IMR-90 (cell line): ENCODE measurements at regions not wholly inside any gene's neighbourhood (a gene's known extent, or its start where the extent isn't known, plus 50 kb on each side); places are given as distances from the start of the nearest gene placed in this dataset.

ENCODE experiments used
- ATAC-seq: fragments of 200-7000 bp; cut with Tn5 transposase; 2 replicates; pipeline ENCODE4 v1.9.1; 2020; ENCODE audit warnings: low read depth, mild to moderate bottlenecking, moderate library complexity
- BruUV-seq: library from RNA; stranded (reverse); fragments of 400-500 nt; replicated peaks from 2 replicates; lab custom pipeline; 2021; lab: Mats Ljungman, UMichigan
- CTCF ChIA-PET: fragments of 300-600 bp; formaldehyde crosslinking; extraction: SDS; loops from one replicate; lab custom pipeline; 2021; ENCODE audit warnings: antibody characterized with exemption; lab: Yijun Ruan, JAX
- POLR2A ChIA-PET: fragments of 300-600 bp; sonication (Branson Sonifier 250); formaldehyde crosslinking; loops from one replicate; lab custom pipeline; 2022; ENCODE audit warnings: antibody characterized with exemption; ENCODE audit not compliant: unreplicated experiment; lab: Charles Lee
- DNase-seq: peaks from one replicate; pipeline ENCODE4 v3.0.0; 2013
- H2AFZ ChIP-seq: replicated peaks from 2 replicates; pipeline ENCODE3; 2013; ENCODE audit warnings: low read length, mild to moderate bottlenecking; ENCODE audit not compliant: poor library complexity
- H2AK5ac ChIP-seq: 2 replicates; pipeline ENCODE4 v1.6.1; 2013; ENCODE audit warnings: low read depth, low read length, inconsistent platforms
- H2AK9ac ChIP-seq: replicated peaks from 2 replicates; pipeline ENCODE3; 2013; ENCODE audit warnings: mild to moderate bottlenecking, low read depth, low read length, moderate library complexity; ENCODE audit not compliant: poor library complexity
- H2BK120ac ChIP-seq: 2 replicates; pipeline ENCODE4 v1.6.1; 2013; ENCODE audit warnings: low read depth, low read length, inconsistent platforms
- H2BK15ac ChIP-seq: 3 replicates; pipeline ENCODE4 v1.6.1; 2013; ENCODE audit warnings: low read depth, low read length, inconsistent platforms
- H2BK20ac ChIP-seq: 2 replicates; pipeline ENCODE4 v1.6.1; 2013; ENCODE audit warnings: low read depth, mild to moderate bottlenecking, inconsistent platforms, low read length, moderate library complexity
- H2BK5ac ChIP-seq: 2 replicates; pipeline ENCODE4 v1.6.1; 2013; ENCODE audit warnings: mild to moderate bottlenecking, low read depth, low read length, inconsistent platforms; ENCODE audit not compliant: poor library complexity, severe bottlenecking
- H3K14ac ChIP-seq: replicated peaks from 2 replicates; pipeline ENCODE4 v1.6.1; 2013; ENCODE audit warnings: low read depth, low read length, inconsistent platforms
- H3K18ac ChIP-seq: 2 replicates; pipeline ENCODE4 v1.6.1; 2013; ENCODE audit warnings: low read depth, low read length, control low read depth
- H3K23ac ChIP-seq: 2 replicates; pipeline ENCODE4 v1.6.1; 2013; ENCODE audit warnings: low read depth, low read length, inconsistent platforms
- H3K27ac ChIP-seq: 2 replicates; pipeline ENCODE4 v1.5.1; 2013; ENCODE audit warnings: mild to moderate bottlenecking, control low read depth, low read length; ENCODE audit not compliant: insufficient read depth
- H3K27me3 ChIP-seq: 2 replicates; pipeline ENCODE4 v1.6.1; 2013; ENCODE audit warnings: low read length; ENCODE audit not compliant: control insufficient read depth, insufficient read depth
- H3K36me3 ChIP-seq: 2 replicates; pipeline ENCODE4 v1.6.1; 2013; ENCODE audit warnings: low read length, mixed read lengths; ENCODE audit not compliant: control insufficient read depth, insufficient read depth
- H3K4ac ChIP-seq: 2 replicates; pipeline ENCODE4 v1.6.1; 2013; ENCODE audit warnings: low read depth, low read length, inconsistent platforms
- H3K4me1 ChIP-seq: 2 replicates; pipeline ENCODE4 v1.6.1; 2013; ENCODE audit warnings: low read length, mixed read lengths; ENCODE audit not compliant: control insufficient read depth, insufficient read depth
- H3K4me2 ChIP-seq: 2 replicates; pipeline ENCODE4 v1.6.1; 2013; ENCODE audit warnings: low read depth, mild to moderate bottlenecking, control low read depth, low read length, moderate library complexity
- H3K4me3 ChIP-seq: 2 replicates; pipeline ENCODE4 v1.5.1; 2013; ENCODE audit warnings: low read depth, mild to moderate bottlenecking, control low read depth, low read length, moderate library complexity; ENCODE audit not compliant: insufficient read depth
- H3K56ac ChIP-seq: 2 replicates; pipeline ENCODE4 v1.6.1; 2013; ENCODE audit warnings: low read length, inconsistent platforms; ENCODE audit not compliant: insufficient read depth; ENCODE audit errors: extremely low read depth
- H3K79me1 ChIP-seq, 2 experiments: 2 replicates each; pipeline ENCODE4 v1.6.1; 2013; ENCODE audit warnings: low read length in 2 of 2, inconsistent platforms in 1 of 2, low read depth in 1 of 2
- H3K9ac ChIP-seq: 2 replicates; pipeline ENCODE4 v1.6.1; 2013; ENCODE audit warnings: low read depth, low read length, control low read depth
- H3K9me1 ChIP-seq: 2 replicates; pipeline ENCODE4 v1.6.1; 2013; ENCODE audit warnings: low read length, inconsistent platforms; ENCODE audit not compliant: insufficient read depth
- H3K9me3 ChIP-seq: 2 replicates; pipeline ENCODE4 v1.6.1; 2013; ENCODE audit warnings: low read length; ENCODE audit not compliant: control insufficient read depth, insufficient read depth
- H4K20me1 ChIP-seq: 2 replicates; pipeline ENCODE4 v1.6.1; 2013; ENCODE audit warnings: low read length, inconsistent platforms; ENCODE audit not compliant: insufficient read depth
- H4K5ac ChIP-seq: 2 replicates; pipeline ENCODE4 v1.6.1; 2013; ENCODE audit warnings: mild to moderate bottlenecking, low read depth, low read length, control low read depth
- H4K8ac ChIP-seq, 2 experiments: 2 replicates each; pipeline ENCODE4 v1.6.1; 2013; ENCODE audit warnings: low read depth in 2 of 2, low read length in 2 of 2, control low read depth in 1 of 2, inconsistent platforms in 1 of 2
- H4K91ac ChIP-seq: 2 replicates; pipeline ENCODE4 v1.6.1; 2013; ENCODE audit warnings: low read depth, low read length, inconsistent platforms; ENCODE audit not compliant: insufficient read depth
- BHLHE40 ChIP-seq: fragments of 150-350 bp; IDR thresholded peaks from 2 replicates; pipeline ENCODE4 v1.6.1; 2016; ENCODE audit warnings: mild to moderate bottlenecking, low read depth, low read length
- CEBPB ChIP-seq: IDR thresholded peaks from 2 replicates; pipeline ENCODE4 v1.6.1; 2012; ENCODE audit warnings: low read depth, low read length, improper control_type of control experiment
- CHD1 ChIP-seq: IDR thresholded peaks from 2 replicates; pipeline ENCODE4 v1.6.1; 2012; ENCODE audit warnings: low read depth, low read length, improper control_type of control experiment
- CTCF ChIP-seq: conservative IDR thresholded peaks from 2 replicates; pipeline ENCODE4 v1.5.1; 2012; ENCODE audit warnings: mild to moderate bottlenecking, low read depth, low read length, improper control_type of control experiment
- ELK1 ChIP-seq: fragments of 150-350 bp; IDR thresholded peaks from 2 replicates; pipeline ENCODE4 v1.6.1; 2016; ENCODE audit warnings: low read depth, mild to moderate bottlenecking, low read length, moderate library complexity, borderline replicate concordance
- FOS ChIP-seq: fragments of 150-350 bp; IDR thresholded peaks from 2 replicates; pipeline ENCODE4 v1.6.1; 2016; ENCODE audit warnings: low read depth, low read length
- MAFK ChIP-seq: IDR thresholded peaks from 2 replicates; pipeline ENCODE4 v1.6.1; 2012; ENCODE audit warnings: low read depth, low read length, improper control_type of control experiment
- MAZ ChIP-seq: IDR thresholded peaks from 2 replicates; pipeline ENCODE4 v1.6.1; 2012; ENCODE audit warnings: low read depth, mild to moderate bottlenecking, low read length, improper control_type of control experiment, moderate library complexity, borderline replicate concordance
- MXI1 ChIP-seq: IDR thresholded peaks from 2 replicates; pipeline ENCODE4 v1.6.1; 2012; ENCODE audit warnings: low read depth, mild to moderate bottlenecking, low read length, moderate library complexity, borderline replicate concordance
- NFE2L2 ChIP-seq: fragments of 150-350 bp; IDR thresholded peaks from 2 replicates; pipeline ENCODE4 v1.6.1; 2016; ENCODE audit warnings: low read depth, mild to moderate bottlenecking, low read length
- POLR2A ChIP-seq: IDR thresholded peaks from 2 replicates; pipeline ENCODE4 v1.6.1; 2012; ENCODE audit warnings: mild to moderate bottlenecking, low read depth, low read length
- RAD21 ChIP-seq: IDR thresholded peaks from 2 replicates; pipeline ENCODE4 v1.6.1; 2012; ENCODE audit warnings: low read length, improper control_type of control experiment
- RCOR1 ChIP-seq: IDR thresholded peaks from 2 replicates; pipeline ENCODE4 v1.6.1; 2012; ENCODE audit warnings: mild to moderate bottlenecking, low read length, improper control_type of control experiment; ENCODE audit not compliant: insufficient replicate concordance
- RFX5 ChIP-seq: IDR thresholded peaks from 2 replicates; pipeline ENCODE4 v1.8.0; 2012; ENCODE audit warnings: low read depth, mild to moderate bottlenecking, low read length, moderate library complexity
- SMC3 ChIP-seq: fragments of 150-350 bp; IDR thresholded peaks from 2 replicates; pipeline ENCODE4 v1.6.1; 2016; ENCODE audit warnings: low read depth, mild to moderate bottlenecking, antibody characterized with exemption, low read length, moderate library complexity
- USF2 ChIP-seq: fragments of 150-350 bp; IDR thresholded peaks from 2 replicates; pipeline ENCODE4 v1.6.1; 2017; ENCODE audit warnings: mild to moderate bottlenecking, antibody characterized with exemption, low read length, low read depth
- WGBS, 2 experiments: methylation state at CpG; one replicate each; pipeline versions ENCODE4 v1.1.5 to v1.1.7; 2013; ENCODE audit warnings: missing lambda C conversion rate in 2 of 2; ENCODE audit not compliant: insufficient read length in 1 of 2; ENCODE audit errors: extremely low coverage in 2 of 2; 5-methylcytosine and 5-hydroxymethylcytosine counted together
- dilution Hi-C: fragments of 300-500 bp; cut with HindIII; formaldehyde crosslinking; loops from one replicate; pipeline ENCODE4 v1.14.3; 2018; ENCODE audit warnings: low sequenced_read_pairs; ENCODE audit not compliant: unreplicated experiment
- in situ Hi-C: fragments of 300-500 bp; cut with MboI; formaldehyde crosslinking; loops from 3 replicates; pipeline ENCODE4 v1.14.3; 2019; ENCODE audit warnings: low sequenced_read_pairs, inconsistent platforms, mixed read lengths
- intact Hi-C: fragments of 100-400 bp; cut with micrococcal nuclease; formaldehyde crosslinking; loops from 2 replicates; pipeline ENCODE4 v1.10.0; 2022

- Histone ChIP-seq H3K4me1 (no peaks in the 10 kb centered on the region), H2AK9ac (no peak overlapping the region), H2BK15ac (no peak overlapping the region), H3K27ac (no peak overlapping the region), H3K4me3 (no peak overlapping the region), H3K14ac (no peak overlapping the region), H4K5ac (no peak overlapping the region), H3K36me3 (no peaks in the 10 kb centered on the region), H3K4ac (no peak overlapping the region), H3K23ac (no peak overlapping the region), H3K56ac (no peak overlapping the region), H3K79me1 (no peaks in the 10 kb centered on the region), H2BK20ac (no peak overlapping the region), H3K4me2 (no peak overlapping the region), H2BK5ac (no peak overlapping the region), H3K9me1 (no peaks in the 10 kb centered on the region), H3K9ac (no peak overlapping the region), H3K18ac (no peak overlapping the region), H4K8ac (no peak overlapping the region), H2BK120ac (no peak overlapping the region), H3K9me3 (no peaks in the 10 kb centered on the region), H2AFZ (no peak overlapping the region), H3K27me3 (no peaks in the 10 kb centered on the region), H4K91ac (no peak overlapping the region), H2AK5ac (no peak overlapping the region), H4K20me1 (no peaks in the 10 kb centered on the region)
- ChIA-PET POLR2A (no interaction called here), CTCF (interaction anchor here (1.1 kb wide), 1 partner anchor 274 kb away, joined by 3 read pairs; no protein-coding TSS in a partner anchor)
- DNase-seq (no peak), ATAC-seq (no peak)
- in situ Hi-C loops = no loop called here
- intact Hi-C loops = no loop called here
- WGBS, 2 experiments = 86% methylated on average over 1 of the region's 2 CpGs; no CpG with 5 or more reads in 1 of the 2 experiments
- dilution Hi-C loops = no loop called here
- TF ChIP-seq MXI1 (no peak), RCOR1 (no peak), USF2 (no peak), MAZ (no peak), FOS (no peak), POLR2A (no peak), NFE2L2 (no peak), RFX5 (no peak), MAFK (no peak), RAD21 (no peak), CHD1 (no peak), BHLHE40 (no peak), CTCF (no peak), ELK1 (no peak), CEBPB (no peak), SMC3 (no peak)
- BruUV-seq = no TSS peak
Measured at GRCh38 chr12:92418381-92418780, 272.7 kb upstream of the BTG1 start.
